ENCODE measurements at regions not wholly inside any gene's neighbourhood (a gene's known extent, or its start where the extent isn't known, plus 50 kb on each side); places are given as distances from the start of the nearest gene placed in this dataset.

GRCh38 chr7:124267154-124267553 is 234.3 kb upstream of the TMEM229A start:
- H3K36me3 ChIP-seq, result no peaks in the 10 kb centered on the region
- TF ChIP-seq CTCF (IDR thresholded peaks at IDR 0.05) (no peak), POLR2A (IDR thresholded peaks at IDR 0.05) (no peak)
- 63 to 74% (median 69%) methylated on average over 2 of the region's 2 CpGs for WGBS, 4 donors
- H3K4me1 ChIP-seq, result no peaks in the 10 kb centered on the region
- DNase-seq (no peak), ATAC-seq (no peak)
- no peak overlapping the region for H3K4me3 ChIP-seq
- intact Hi-C loops (cut with DNase I), result no loop called here
- no peaks in the 10 kb centered on the region for H3K9me3 ChIP-seq
- H3K27me3 ChIP-seq, result no peaks in the 10 kb centered on the region
- H3K27ac ChIP-seq, result no peak overlapping the region

- ATAC-seq (no peak), DNase-seq (no peak)
- peaks cover 0 to under 1% (median 0%) of the 10 kb centered on the region in 12 donors for H3K4me1 ChIP-seq
- no peaks in the 10 kb centered on the region for H3K9me3 ChIP-seq
- no peaks in the 10 kb centered on the region for H3K36me3 ChIP-seq
- 74 to 82% (median 77%) methylated on average over 4 of the region's 4 CpGs for WGBS, 4 donors
- H3K4me3 ChIP-seq, result no peak overlapping the region
- H3K27me3 ChIP-seq, result no peaks in the 10 kb centered on the region
- intact Hi-C loops (cut with DNase I), result no loop called here
- no peak overlapping the region for H3K27ac ChIP-seq
- TF ChIP-seq CTCF (IDR thresholded peaks at IDR 0.05) (no peak), POLR2A (IDR thresholded peaks at IDR 0.05) (no peak)
These were observed 230.5 kb upstream of the TMEM229A start for GRCh38 chr7:124263232-124263827.

GRCh38 chr7:124261710-124262109 is 228.8 kb upstream of the TMEM229A start:
- no peak for ATAC-seq
- Histone ChIP-seq H3K27me3 (no peaks in the 10 kb centered on the region), H3K27ac (no peak overlapping the region), H3K4me1 (peaks cover 0 to 6% (median 0%) of the 10 kb centered on the region in 12 donors), H3K4me3 (no peak overlapping the region), H3K36me3 (no peaks in the 10 kb centered on the region), H3K9me3 (no peaks in the 10 kb centered on the region)
- no peak for DNase-seq
- WGBS, 4 donors, result 60 to 69% (median 67%) methylated on average over 2 of the region's 2 CpGs
- no peak for TF ChIP-seq CTCF (IDR thresholded peaks at IDR 0.05)
- TF ChIP-seq POLR2A (IDR thresholded peaks at IDR 0.05), result no peak
- intact Hi-C loops (cut with DNase I), result no loop called here

- no peak for TF ChIP-seq POLR2A (IDR thresholded peaks at IDR 0.05)
- TF ChIP-seq CTCF (IDR thresholded peaks at IDR 0.05), result no peak
- Histone ChIP-seq H3K4me3 (no peak overlapping the region), H3K27ac (peak overlapping the region in 1 of 12 donors; percentile 29), H3K27me3 (no peaks in the 10 kb centered on the region), H3K9me3 (no peaks in the 10 kb centered on the region), H3K36me3 (no peaks in the 10 kb centered on the region), H3K4me1 (peaks cover 0 to 11% (median 0%) of the 10 kb centered on the region in 12 donors)
- ATAC-seq (peak in 3 of 4 donors; percentile 32 to 68 (median 61)), DNase-seq (no peak)
- intact Hi-C loops (cut with DNase I), result no loop called here
- WGBS, 4 donors, result 21 to 32% (median 30%) methylated on average over 5 of the region's 5 CpGs
These were observed 224.9 kb upstream of the TMEM229A start for GRCh38 chr7:124257638-124258308.
